ENCODE measurements at regions not wholly inside any gene's neighbourhood (a gene's known extent, or its start where the extent isn't known, plus 50 kb on each side); places are given as distances from the start of the nearest gene placed in this dataset.

DNA sequence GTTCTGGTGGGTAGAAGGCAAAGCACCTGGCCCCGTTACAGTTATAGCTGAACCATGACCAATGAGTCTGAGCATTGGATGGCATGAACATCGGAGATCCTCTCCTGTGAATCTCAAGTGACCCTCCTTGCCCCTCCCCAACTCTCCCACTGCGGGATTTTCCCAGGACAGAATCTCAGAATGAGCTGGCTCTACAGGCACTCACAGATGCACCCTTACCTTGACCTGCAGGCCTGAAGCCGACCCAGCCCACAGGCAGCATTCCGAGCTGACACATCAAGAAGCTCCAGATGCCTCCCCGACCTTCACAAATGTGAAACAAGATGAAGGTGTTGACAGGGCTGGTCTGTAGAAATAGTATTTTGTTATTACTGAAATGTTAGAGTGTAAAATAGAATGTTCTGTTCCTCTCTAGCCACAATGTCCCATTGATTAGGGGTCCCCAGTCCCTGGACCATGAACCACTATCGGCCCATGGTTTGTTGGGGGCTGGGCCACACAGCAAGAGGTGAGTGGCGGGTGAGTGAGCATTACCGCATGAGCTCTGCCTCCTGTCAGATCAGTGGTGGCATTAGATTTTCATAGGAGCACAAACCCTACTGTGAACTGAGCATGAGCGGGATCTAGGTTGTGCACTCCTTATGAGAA lies 263.4 kb downstream of the AUH start:
- DNase-seq (ENCODE audit: low spot score), result no peak

DNA sequence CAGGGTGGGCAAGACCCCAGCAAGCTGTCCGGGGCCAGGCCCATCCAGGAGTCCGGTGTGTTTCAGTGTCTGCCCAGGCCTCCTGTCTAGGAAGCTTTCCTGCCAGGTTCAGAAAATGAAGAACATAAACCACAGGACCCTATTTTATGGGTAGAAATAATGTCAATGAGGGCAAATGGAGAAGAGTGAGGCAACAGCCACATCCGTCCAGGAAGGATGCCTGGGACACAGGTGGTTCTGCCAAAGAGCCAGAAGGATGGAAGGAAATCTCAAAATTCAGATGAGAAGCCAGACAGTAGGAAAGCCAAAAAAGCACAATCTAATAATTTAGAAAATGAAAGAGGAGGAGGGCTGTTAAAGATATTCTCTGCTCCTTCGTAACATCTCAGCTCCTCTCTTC lies 262.3 kb downstream of the AUH start:
- DNase-seq (ENCODE audit: low spot score), result no peak

DNA sequence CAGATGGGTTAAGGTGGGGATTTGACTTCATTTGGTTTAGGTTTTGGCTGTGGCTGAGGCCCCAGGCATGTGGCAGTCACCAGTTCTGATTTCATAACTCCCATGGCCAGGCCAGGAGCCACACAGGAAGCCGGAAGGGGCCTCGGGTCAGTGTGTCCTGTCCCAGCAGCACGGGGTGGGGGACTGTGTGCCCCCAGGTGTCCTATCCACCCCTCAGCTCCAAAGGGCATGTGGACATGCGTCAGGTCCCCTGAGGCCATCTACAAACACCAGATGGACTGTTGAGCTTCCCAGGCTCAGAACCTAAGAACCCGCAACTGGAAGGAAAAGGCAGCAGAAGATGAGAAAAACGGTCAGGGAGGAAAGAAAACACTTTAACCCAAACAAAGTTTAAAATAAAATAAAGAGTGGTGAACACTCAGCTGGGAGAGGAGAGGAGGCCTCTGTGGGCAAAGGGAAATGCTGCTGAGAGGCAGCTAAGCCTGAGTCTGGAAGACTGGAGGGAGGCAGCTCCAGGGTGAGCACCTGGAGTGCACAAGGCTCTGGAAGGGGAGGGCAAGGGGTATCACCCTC lies 260.8 kb downstream of the AUH start:
- no peak for DNase-seq (ENCODE audit: low spot score)

DNA sequence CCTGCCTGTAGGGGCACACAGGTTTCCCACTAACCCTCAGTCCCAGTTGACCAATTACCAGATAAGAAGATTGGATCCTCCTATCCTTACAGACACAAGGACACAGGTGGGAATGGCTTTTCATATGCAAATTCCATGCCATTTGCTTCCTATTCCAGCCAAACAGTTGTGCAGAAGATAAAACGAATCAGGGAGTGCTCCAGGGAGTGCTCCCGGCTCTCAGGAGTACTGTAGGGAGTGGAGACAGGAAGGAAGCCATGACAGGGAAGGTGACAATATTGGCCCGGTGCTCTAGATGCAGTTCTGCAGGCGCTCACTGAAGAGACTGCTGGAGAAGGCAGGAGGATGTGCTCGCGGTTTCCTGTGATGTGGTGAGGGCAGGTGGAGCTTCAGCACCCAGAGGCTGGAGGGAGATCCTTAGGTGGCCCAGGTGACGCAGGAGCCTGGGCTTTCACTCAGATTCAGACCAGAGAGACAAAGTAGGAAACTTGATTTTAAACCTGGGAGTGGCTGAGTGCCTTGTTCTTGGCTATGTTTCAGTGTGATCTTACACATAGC lies 260.0 kb downstream of the AUH start:
- no peak for DNase-seq (ENCODE audit: low spot score)

DNA sequence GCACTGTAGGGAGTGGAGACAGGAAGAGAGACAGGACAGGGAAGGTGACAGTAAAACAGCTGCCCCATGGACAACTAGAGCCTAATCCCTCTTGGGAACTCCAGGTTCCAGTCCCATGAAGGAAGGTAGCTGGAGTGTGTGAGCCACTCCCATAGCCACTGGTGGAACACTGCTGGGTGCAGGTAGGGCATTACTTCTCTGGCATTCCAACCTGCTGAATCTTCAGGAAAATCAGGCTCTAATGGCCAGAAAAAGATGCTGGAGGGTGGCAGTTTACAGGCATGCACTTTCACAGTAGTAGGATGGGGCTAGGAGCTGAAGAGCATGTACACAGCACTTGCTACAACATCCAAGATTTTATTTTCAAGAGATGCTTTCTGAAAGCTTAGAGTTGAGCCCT lies 259.4 kb downstream of the AUH start:
- no peak for DNase-seq (ENCODE audit: low spot score)

DNA sequence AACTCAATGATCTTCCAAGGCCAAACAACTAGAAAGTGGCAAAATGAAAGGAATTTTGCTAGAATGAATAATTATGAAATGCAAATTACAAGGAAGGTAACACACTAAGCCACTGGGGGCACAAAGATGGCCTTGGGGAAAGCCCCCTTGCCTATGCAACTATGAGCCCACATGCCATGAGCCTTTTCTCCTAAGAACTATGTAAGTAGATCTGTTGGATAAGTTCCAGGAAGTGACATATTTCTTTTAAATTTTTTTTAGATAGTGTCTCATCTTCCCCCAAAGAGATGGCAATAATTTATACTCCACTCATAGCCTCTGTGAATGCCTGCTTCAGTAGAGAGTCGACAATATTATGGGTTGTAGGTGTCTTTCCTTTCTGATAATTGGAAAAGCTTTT lies 257.8 kb downstream of the AUH start:
- DNase-seq (ENCODE audit: low spot score), result no peak

DNA sequence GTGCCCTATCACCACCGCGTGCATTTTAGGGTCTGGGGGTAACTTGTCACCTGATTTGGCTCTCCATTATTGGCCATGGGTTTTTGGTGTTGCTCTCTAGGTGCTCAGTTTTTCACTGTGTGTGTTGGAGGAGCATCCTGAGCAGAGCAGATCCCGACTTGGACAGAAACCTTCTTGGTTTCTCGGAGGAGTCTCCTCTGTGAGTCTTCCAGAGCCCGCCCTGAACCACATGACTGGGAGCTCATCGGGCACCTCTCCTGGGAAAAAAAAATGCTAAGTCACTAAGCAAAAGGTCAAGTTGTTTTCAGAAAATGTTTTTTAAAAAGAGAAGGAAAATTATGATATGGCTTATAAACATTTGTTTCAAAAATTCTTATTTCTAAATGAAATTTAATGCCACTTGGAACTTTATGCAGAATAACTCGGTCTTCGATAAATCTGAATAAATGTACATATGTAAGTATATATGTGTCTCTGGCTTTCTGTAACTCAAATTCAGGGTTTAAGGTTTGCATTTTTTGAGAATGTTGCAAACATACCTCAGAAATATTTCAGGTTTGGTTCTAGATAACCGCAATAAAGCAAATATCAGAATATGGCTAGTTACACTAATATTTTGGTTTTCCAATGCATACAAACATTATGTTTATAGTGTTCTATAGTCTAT lies 255.2 kb downstream of the AUH start:
- DNase-seq (ENCODE audit: low spot score), result no peak

DNA sequence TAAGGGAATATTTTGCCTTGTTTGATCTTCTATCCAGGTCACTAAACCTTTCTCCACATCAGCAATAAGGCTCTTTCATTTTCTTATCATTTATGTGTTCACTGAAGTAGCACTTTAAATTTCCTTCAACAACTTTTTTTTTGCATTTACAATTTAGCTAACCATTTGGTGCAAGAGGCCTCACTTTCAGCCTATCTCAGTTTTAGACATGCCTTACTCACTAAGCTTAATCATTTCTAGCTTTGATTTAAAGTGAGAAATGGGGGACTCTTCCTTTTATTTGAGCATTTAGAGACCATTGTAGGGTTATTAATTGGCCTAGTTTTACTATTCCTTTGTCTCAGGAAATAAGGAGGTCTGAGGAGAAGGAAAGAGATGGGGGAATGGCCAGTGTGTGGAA lies 250.5 kb downstream of the AUH start:
- no peak for DNase-seq (ENCODE audit: low spot score)

DNA sequence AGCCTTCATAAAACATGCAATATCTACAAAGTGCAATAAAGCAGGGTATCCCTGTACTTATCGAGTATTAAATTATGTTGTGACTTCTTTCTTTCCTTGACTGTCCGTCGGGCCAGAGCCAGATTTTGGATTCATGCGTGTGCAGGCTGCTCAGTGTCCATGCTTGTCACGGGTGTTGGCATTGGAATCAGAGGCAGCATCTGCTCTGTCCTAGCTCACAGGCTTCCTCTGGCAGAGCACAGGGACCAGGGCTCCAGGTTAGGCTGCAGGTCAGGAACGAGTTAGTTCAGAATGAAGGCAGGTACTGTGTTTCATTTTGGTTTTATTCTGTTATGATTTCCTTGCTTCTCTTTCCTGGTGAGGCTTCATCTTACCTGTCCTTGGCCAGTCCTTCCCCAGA lies 249.8 kb downstream of the AUH start:
- DNase-seq (ENCODE audit: low spot score), result no peak

DNA sequence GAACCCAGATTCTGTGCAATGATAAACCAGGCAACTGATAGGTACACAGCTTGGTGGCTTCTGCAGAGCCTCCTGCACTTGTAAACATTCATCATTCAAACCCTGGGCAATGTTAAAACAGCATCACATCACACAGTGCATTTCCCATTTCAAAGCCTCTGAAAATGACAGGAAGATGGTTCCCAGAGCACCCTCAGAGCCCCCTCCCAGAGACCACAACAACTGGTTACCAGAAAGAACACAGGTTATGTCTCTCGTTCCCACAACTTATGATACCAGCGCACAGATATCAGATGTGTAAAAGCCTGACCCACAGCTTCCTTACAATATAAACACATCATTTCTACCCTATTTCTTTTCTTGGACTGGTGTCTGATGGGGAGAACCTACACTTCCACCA lies 248.7 kb downstream of the AUH start:
- DNase-seq (ENCODE audit: low spot score), result no peak

DNA sequence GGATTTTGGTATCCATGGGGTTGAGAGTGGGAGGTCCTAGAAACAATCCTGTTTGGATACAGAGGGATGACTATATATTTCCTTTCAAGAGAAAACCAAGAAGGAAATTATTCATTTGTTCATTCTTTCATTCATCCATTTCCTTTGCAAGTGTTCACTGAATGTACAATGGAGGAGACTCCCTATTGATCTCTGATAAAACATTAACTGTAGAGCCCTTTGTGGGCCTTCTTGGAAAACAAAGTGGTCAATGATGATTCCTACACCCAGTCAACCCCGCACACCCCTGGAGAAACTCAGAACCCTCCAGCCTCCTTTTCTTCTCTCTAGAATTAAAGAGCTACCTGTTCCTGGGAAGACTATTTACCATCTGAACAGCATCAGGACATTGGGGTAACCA lies 247.3 kb downstream of the AUH start:
- no peak for DNase-seq (ENCODE audit: low spot score)

DNA sequence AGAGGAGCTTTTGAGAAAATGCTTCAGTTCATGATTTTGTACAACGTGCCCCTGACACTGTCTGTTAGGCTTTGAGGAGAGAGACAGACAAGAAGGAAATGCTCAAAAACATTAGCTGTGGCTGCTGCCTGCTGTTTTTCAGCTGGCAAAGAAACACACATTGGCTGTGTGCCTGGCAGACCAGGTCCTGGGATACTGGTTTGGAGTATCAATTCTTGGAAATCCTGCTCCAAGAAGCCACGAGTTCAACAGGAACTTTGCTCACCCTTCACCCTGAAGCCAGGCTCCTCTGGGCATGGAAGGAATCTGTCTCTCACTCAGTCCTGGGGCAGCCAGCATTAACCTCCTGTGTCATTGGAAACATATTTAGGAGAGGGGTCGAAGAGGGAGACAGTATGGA lies 245.5 kb downstream of the AUH start:
- no peak for DNase-seq (ENCODE audit: low spot score)

DNA sequence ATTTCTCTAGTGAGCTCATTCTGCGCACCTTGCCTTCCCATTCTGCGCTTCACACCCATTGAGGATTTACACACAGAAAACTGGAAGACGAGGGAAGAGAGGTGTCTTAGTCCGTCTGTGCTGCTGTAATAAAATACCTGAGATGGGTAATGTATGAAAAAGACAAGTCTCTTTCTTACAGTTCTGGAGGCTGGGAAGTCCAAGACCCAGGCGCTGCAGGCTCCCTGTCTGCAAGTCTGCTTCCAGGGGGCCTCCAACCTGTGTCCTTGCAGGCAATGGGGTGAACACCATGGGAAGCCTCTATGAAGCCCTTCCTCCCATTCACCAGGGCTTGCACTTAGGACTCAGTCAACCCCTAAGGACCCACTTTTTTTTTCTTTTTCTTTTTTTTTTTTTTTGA lies 245.0 kb downstream of the AUH start:
- DNase-seq (ENCODE audit: low spot score), result no peak

DNA sequence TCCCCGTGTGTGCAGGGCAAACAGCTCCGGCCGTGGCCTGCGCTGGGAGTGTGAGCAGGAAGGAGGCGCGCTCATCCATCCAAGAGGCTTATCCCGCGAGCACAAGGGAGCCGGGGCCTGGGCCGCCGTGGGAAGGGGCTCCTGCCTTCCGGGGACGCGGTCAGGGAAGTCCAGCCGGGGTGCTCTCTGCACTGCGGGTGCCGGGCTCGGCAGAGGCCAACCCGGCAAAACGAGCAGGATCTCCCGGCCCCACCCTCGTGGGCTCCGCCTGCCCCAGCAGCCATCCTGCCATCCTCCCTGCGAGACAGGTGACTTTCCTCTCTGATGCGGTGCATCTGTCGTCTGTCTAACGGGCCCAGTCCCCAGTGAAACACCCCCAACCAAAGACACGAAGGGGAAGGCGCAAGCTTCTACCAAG lies 244.2 kb downstream of the AUH start:
- no peak for DNase-seq (ENCODE audit: low spot score)

DNA sequence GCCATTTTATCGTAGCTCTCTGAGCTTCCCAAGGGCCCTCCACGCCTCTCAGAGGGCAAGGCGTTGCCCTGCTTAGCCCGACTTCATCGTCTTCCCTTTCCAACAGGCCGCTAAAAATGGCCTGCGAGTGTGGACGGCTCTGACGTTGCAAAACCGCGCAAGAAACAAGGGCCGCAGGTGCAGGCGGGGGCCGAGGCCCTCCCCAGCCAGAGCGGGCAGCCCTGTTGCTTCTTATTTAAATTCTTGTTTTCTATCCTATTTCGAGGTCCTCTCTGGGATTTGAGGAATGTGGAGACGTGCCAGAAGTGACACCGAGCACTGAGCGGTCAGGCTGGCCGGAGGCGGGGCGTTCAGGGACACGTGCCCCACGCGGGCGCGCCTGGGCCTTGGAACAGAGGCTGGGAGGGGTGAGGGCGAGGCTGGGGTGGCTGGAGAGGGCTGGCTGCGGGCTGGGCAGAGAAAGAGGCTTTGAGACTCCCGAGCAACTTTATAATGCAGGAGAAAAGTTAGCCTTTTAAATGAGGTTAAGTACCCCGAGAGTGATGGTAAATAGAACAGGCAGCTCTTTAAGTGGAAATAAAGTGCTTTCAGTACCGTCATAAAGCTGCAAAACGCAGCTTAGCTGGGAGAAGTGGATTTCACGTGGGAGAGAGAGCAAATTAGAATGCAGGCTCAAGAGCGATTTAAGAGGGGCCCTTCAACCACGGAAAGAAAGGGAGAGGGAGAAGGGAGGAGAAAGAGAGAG lies 243.6 kb downstream of the AUH start:
- DNase-seq (ENCODE audit: low spot score), result no peak

DNA sequence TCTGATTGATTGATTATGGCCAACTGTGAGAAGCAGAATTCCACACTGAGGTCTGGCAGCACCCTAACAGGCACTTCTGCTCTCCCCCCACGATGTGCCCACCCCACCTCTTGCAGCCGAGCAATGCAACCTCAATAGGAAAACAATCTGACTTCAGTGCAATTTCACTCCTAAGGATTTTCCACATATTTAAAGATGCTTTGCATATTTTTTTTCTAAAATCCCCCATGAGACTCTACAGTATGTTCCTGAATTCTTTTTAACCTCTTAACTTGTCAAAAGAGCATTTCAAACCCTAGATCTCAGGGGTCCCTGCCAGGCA lies 243.1 kb downstream of the AUH start:
- no peak for DNase-seq (ENCODE audit: low spot score)

DNA sequence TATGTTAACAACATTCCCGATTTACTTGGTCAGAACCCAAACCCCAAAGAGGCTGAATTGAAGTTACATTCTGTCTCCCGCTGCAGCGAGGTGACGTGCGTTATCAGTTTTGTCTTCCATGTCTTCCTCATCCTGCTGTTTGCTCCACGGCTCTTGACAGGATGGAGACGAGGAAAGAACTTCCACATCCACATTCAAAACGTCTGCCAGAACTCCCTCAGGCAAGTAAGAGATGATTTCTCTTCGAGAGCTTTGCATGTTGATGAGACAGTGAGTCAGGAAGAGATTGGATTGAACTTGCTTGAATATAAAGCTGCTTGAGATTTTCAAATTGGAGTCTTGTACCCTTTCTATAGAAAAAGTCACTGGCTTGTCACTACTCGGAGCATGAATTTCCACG lies 242.6 kb downstream of the AUH start:
- DNase-seq (ENCODE audit: low spot score), result peak; percentile 18

DNA sequence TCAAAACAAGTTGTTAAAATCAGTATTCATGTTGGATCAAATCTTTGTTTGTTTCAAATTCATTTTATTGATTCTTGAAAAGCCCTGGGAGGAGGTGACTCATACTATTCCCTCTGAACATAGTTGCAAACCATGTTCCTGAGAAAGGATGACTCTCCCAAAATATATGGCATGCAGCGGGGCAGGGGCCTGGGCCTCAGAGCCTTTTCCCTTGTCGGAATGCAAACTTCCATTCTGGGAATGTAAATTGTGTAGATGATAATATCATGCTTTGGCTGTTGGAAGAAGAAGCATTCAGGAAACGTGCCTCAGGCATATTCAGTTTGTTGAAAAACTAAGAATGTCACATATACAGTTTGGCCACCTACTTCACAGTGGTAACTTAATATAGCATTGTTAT lies 242.0 kb downstream of the AUH start:
- no peak for DNase-seq (ENCODE audit: low spot score)

DNA sequence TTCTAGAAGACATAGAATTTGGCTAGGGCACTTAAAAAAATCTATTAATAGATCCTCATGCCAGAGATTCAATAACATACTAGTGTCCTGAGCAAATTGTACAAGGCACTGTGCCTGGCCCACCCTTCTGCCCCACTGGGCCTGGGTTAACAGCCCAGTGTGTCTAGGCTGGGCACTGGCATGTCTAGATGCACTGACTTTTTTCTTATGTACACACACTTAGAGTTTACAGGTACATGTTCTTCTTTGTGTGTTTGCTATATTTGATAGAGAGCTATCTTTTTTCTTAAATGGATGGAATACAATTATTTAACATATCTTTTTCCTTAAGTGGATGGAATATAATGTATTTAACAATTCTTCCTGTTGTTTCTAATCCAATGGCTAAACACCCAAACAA lies 241.5 kb downstream of the AUH start:
- no peak for DNase-seq (ENCODE audit: low spot score)

DNA sequence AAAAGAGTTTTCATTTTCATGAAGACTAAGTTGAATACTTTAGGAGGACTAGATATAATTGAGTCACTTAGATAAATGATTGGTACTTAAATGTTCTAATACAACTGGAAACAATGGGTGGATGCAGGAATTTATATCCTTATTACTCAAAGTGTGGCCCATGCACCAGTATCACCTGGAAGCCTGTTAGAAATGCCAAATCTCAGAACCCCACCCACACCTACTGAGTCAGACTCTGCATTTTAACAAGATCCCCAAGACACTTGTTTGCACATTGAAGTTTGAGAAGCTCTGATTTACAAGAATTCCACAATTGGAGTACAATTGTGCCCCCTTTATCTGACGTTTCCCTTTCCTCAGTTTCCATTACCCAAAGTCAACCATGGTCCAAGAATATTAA lies 239.0 kb downstream of the AUH start:
- DNase-seq (ENCODE audit: low spot score), result no peak

DNA sequence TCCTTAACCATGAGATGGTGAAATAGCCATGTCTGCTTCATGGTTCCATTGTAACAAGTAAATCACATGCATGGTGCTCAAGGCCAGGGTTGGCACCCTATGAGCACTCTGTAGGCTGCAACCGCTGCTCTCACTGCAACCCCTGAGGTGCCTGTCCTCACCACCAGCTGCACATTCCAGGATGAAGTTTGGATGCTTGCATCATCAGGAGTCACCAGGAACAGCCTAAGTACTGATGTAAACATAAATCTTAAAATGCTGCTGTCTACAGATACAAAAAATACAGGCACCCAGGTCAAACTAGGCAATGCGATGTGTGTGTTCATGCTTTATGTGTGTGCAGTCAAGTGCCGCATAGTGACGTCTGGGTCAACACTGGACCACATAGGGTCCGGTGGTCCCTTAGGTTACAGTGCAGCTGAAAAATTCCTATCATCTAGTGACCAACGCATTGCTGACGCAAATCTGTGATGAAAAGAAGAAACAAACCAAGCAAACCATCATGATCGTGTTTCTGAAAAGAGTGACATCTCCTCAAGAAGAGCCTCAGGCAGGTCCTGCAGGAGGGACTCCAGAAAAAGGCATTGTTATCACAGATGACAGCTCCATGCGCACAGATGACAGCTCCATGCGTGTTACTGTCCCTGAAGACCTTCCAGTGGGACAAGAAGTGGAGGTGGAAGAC lies 234.8 kb downstream of the AUH start:
- DNase-seq (ENCODE audit: low spot score), result no peak

DNA sequence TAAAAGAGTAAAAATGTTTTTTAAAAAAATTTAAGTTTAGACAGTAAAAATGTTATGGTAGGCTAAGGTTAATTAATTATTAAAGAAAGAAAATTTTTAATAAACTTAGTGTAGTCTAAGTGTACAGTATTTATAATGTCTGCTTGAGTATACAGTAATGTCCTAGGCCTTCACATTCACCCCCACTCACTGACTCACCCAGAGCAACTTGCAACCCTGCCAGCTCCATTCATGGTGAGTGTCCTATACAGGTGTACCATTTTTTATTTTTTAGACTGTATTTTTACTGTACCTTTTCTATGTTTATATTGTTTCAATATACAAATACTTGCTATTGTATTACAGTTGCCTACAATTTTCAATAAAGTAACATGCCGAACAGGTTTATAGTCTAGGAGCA lies 234.1 kb downstream of the AUH start:
- no peak for DNase-seq (ENCODE audit: low spot score)
